Type B pancreatic cell (in vitro differentiated cells): ENCODE measurements at regions not wholly inside any gene's neighbourhood (a gene's known extent, or its start where the extent isn't known, plus 50 kb on each side); places are given as distances from the start of the nearest gene placed in this dataset.

ENCODE experiments used
- DNase-seq: peaks from one replicate; pipeline ENCODE4 v3.0.0; 2021; ENCODE audit warnings: mixed read lengths; ENCODE audit not compliant: unreplicated experiment; ENCODE audit errors: extremely low spot score
- H3K27ac Mint-ChIP-seq: 2 replicates; pipeline ENCODE4 v1.8.0; 2021; ENCODE audit warnings: mild to moderate bottlenecking, mixed read lengths
- H3K27me3 Mint-ChIP-seq: 2 replicates; pipeline ENCODE4 v1.8.0; 2021; ENCODE audit warnings: mixed read lengths
- H3K36me3 Mint-ChIP-seq: 2 replicates; pipeline ENCODE4 v1.8.0; 2021; ENCODE audit warnings: mixed read lengths
- H3K4me1 Mint-ChIP-seq: one replicate; pipeline ENCODE4 v1.8.0; 2021; ENCODE audit warnings: mixed read lengths; ENCODE audit not compliant: unreplicated experiment
- H3K4me3 Mint-ChIP-seq: 2 replicates; pipeline ENCODE4 v1.8.0; 2021; ENCODE audit warnings: mild to moderate bottlenecking, mixed read lengths
- H3K9me3 Mint-ChIP-seq: 2 replicates; pipeline ENCODE4 v1.8.0; 2021; ENCODE audit warnings: mixed read lengths
- TF ChIP-seq, protein P1 (sequence below): fragments of 200-600 bp; sonication (generic); conservative IDR thresholded peaks from 2 replicates; pipeline ENCODE4 v1.5.0; 2021; ENCODE audit warnings: antibody characterized with exemption, mild to moderate bottlenecking

DNA sequence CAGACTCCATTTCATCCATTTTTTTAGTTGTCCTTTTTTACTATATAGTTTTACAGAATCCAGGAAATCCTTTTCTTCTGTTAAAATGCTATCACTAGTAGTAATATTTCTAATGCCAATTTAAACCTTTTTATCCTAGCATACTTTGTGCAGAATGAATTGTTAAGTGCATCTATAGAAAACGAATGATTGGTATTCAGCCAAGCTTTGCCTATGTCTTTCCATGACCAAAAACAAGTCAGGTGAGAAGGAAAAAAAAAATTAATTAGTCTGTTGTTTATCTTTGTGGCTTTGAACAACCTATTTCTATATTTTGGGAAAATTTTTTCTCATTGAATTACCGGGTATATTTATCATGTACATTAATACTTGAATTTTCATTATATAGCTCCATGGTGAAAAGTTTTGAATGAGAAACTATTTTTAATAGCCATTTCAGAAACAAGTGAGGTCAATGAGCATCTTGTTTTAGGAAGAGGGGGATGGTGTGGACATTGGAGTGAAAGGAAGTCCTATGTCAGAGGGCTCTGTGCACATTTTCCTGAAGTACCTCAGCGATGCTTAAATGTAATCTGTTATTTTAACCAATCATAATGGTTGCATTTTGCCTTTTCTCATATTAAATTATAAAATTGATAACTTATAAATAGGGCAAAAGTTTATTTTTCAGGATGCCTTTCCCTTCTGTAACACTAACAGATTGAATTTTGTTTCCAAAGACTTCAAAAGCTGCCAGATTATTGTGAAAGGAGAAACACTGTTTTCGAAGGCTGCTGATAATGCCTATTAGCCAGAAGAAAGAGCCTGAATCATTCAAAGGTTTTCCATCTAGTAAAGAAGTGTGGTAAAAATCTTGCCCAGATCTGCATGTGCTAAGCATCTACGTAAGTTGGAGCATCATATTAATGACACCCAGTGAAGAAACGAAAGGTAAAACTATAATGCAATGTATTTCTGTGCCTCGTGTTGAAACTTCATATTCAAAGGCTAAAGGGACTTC is 73.8 kb upstream of the S1PR1 start:
- Mint-ChIP-seq H3K36me3 (no peaks in the 10 kb centered on the region), H3K4me1 (no peaks in the 10 kb centered on the region), H3K4me3 (no peak overlapping the region), H3K27me3 (peaks cover 2% of the 10 kb centered on the region), H3K27ac (no peak overlapping the region), H3K9me3 (no peaks in the 10 kb centered on the region)
- no peak for DNase-seq
- TF ChIP-seq, protein P1, sequence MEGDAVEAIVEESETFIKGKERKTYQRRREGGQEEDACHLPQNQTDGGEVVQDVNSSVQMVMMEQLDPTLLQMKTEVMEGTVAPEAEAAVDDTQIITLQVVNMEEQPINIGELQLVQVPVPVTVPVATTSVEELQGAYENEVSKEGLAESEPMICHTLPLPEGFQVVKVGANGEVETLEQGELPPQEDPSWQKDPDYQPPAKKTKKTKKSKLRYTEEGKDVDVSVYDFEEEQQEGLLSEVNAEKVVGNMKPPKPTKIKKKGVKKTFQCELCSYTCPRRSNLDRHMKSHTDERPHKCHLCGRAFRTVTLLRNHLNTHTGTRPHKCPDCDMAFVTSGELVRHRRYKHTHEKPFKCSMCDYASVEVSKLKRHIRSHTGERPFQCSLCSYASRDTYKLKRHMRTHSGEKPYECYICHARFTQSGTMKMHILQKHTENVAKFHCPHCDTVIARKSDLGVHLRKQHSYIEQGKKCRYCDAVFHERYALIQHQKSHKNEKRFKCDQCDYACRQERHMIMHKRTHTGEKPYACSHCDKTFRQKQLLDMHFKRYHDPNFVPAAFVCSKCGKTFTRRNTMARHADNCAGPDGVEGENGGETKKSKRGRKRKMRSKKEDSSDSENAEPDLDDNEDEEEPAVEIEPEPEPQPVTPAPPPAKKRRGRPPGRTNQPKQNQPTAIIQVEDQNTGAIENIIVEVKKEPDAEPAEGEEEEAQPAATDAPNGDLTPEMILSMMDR: no peak

DNA sequence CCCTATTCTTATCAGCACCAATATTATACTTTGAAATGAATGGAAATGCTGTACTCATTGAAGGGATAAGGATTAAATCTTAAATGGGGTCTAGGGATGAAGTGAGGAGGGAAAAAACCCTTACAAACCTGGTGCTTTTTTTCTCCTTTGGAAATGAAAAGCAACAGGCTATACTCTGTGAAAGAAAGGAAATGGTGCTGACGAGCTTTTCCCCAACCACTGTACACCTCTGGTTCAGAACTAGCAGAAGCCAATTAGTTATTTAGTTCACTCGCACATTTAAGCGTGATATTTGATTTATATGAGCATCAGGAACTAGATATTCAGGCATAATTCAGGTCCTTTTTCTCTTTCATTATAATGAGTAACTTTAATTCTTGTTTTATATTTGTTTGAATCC is 74.5 kb upstream of the S1PR1 start:
- Mint-ChIP-seq H3K27ac (no peak overlapping the region), H3K27me3 (peaks cover 2% of the 10 kb centered on the region), H3K4me3 (no peak overlapping the region), H3K9me3 (no peaks in the 10 kb centered on the region), H3K36me3 (no peaks in the 10 kb centered on the region), H3K4me1 (no peaks in the 10 kb centered on the region)
- TF ChIP-seq, protein P1: no peak
- DNase-seq: no peak

DNA sequence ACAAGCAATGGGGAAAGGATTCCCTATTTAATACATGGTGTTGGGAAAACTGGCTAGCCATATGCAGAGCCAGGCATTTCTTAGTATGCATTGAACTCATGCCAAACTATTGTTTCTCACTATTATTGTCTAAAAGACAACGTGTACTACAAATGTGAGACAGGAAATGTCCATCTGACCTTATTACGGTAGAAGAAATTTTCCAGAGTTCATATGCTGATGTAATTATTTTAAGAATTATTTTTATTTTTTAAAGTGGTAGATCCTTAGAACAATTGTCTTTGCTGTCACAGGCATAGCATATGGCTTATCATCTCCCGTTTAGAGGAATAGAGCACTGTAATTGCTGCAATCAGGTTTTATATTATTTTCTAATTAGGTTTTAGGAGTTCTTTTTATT is 75.2 kb upstream of the S1PR1 start:
- Mint-ChIP-seq H3K4me1 (no peaks in the 10 kb centered on the region), H3K4me3 (no peak overlapping the region), H3K36me3 (no peaks in the 10 kb centered on the region), H3K27me3 (peaks cover 2% of the 10 kb centered on the region), H3K27ac (no peak overlapping the region), H3K9me3 (no peaks in the 10 kb centered on the region)
- TF ChIP-seq, protein P1: no peak
- DNase-seq: no peak

DNA sequence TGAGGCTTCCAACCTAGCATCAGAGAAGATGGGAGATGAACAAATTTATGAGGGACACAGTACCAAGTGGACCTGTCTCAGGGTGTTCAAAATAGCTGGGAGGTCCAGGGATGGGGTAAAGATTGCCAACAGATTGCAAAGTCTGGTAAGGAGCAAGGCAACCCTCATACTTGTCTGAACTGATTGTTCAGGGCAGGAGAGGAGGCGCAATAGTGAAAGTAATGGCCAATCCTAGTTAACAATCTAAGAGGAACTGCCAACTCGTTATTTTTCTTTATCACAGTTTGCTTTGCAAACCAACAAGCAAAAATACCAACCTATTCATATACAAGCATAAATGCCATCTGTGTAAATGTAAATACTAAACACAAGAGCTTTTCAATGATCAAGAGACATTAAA is 78.4 kb upstream of the S1PR1 start:
- TF ChIP-seq, protein P1: no peak
- no peak for DNase-seq
- H3K36me3 Mint-ChIP-seq: no peaks in the 10 kb centered on the region
- H3K4me3 Mint-ChIP-seq: no peak overlapping the region
- no peak overlapping the region for H3K27ac Mint-ChIP-seq
- H3K4me1 Mint-ChIP-seq: no peaks in the 10 kb centered on the region
- H3K9me3 Mint-ChIP-seq: no peaks in the 10 kb centered on the region
- peaks cover 2% of the 10 kb centered on the region for H3K27me3 Mint-ChIP-seq

DNA sequence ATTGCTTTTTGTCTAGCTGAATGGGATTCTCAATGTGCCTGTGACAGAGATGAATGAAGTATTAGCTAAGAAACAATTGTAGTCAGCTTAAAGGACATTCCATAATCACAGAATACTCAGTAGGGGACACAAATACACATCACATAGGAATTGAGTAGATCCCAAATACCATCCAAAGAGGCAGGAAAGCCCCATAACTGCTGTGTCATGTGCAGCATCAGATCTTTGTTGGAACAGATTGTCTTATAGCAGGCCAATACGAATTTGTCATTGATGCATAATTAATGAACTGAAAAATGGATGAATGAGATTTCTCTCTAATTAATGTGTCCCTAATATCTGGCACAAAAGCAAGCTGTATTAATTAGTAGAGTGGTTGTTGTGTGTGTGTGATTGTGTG is 82.3 kb upstream of the S1PR1 start:
- TF ChIP-seq, protein P1: no peak
- H3K36me3 Mint-ChIP-seq: no peaks in the 10 kb centered on the region
- DNase-seq: no peak
- H3K9me3 Mint-ChIP-seq: no peaks in the 10 kb centered on the region
- no peak overlapping the region for H3K4me3 Mint-ChIP-seq
- H3K27ac Mint-ChIP-seq: no peak overlapping the region
- H3K4me1 Mint-ChIP-seq: peaks cover under 1% of the 10 kb centered on the region
- H3K27me3 Mint-ChIP-seq: no peaks in the 10 kb centered on the region
